Vagina (tissue), 2 donors: ENCODE measurements at regions not wholly inside any gene's neighbourhood (a gene's known extent, or its start where the extent isn't known, plus 50 kb on each side); places are given as distances from the start of the nearest gene placed in this dataset.

Experiments used
- DNase-seq, 2 donors: peaks; one replicate each; pipeline ENCODE4 v3.0.0-alpha.2; 2017; ENCODE audit errors: extremely low spot score in 2 of 2
- H3K27ac ChIP-seq: fragments of 200-600 bp; sonication (generic); one replicate; pipeline ENCODE4 v1.5.1; 2019
- H3K27me3 ChIP-seq: fragments of 200-600 bp; sonication (generic); one replicate; pipeline ENCODE4 v1.5.1; 2019
- H3K36me3 ChIP-seq, 2 donors: fragments of 200-600 bp; sonication (generic); one replicate each; pipeline ENCODE4 v1.5.1; 2017 to 2019
- H3K4me1 ChIP-seq: fragments of 200-600 bp; sonication (generic); one replicate; pipeline ENCODE4 v1.5.1; 2019
- H3K4me3 ChIP-seq, 2 donors: fragments of 200-600 bp; sonication (generic); 1 replicate in 1 of 2; 2 replicates in 1 of 2; pipeline ENCODE4 v1.5.1; 2016 to 2019
- H3K9me3 ChIP-seq: fragments of 200-600 bp; sonication (generic); one replicate; pipeline ENCODE4 v1.5.1; 2019
- POLR2A ChIP-seq, 2 donors: fragments of 450-650 bp; IDR thresholded peaks; one replicate each; pipeline ENCODE4 v1.6.1; 2017; ENCODE audit warnings: antibody characterized with exemption in 2 of 2, mild to moderate bottlenecking in 2 of 2, moderate library complexity in 2 of 2
- POLR2AphosphoS5 ChIP-seq, 2 donors: sonication (generic); formaldehyde crosslinking; IDR thresholded peaks; one replicate each; pipeline ENCODE4 v1.9.0; 2017; ENCODE audit warnings: antibody characterized with exemption in 2 of 2, mild to moderate bottlenecking in 2 of 2, low read depth in 1 of 2; ENCODE audit not compliant: insufficient read depth in 1 of 2
- intact Hi-C: fragments of 100-400 bp; cut with DNase I; formaldehyde crosslinking; loops from one replicate; pipeline ENCODE4 v1.15.1; 2023
- TF ChIP-seq, protein P1 (sequence below), 3 experiments: fragments of 450-650 bp in 2 of 3; fragments of 200-600 bp in 1 of 3; sonication (generic) in 1 of 3; IDR thresholded peaks; one replicate each; pipeline ENCODE4 v1.5.1; 2017 to 2019; ENCODE audit warnings: antibody characterized with exemption in 3 of 3, mild to moderate bottlenecking in 2 of 3, moderate library complexity in 2 of 3

DNA sequence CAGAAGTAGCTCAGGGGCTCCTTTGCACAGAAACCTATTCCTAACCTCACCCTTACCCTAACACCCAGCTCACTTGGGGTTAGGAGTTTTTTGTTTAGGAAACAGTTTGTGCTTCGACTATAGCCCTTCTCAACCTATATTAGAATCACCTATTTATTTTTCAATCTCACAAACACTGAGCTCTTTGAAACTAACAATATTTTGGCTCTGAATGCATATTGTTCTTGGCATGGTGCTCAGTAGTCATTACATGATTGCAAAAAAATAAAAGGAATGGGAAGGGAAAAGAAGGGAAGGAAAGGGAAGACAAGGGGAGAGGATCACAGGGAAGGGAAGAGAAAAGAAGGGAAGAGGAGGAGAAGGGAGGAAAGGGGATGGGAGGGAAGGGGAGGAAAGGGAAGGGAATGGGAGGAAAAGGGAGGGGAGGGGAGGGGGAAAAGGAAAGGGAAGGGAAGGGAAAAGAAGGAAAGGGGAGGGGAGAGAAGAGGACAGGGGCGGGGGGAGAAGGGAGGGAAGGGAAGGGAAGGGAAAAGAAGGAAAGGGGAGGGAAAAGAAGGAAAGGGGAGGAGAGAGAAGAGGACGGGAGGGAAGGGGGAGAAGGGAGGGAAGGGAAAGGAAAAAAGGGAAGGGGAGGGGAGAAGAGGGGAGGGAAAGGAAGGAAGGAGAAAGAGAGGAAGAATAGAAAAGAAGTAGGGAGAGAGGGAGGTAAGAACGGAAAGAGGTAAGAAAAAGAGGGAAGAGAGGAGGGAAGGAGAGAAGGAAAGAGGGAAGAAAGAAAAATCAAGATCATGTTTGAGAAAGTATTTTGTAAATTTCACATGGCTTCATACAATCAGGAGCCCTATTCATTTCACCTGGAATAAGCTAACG lies 484.1 kb upstream of the NFIA start:
- H3K36me3 ChIP-seq, result no peaks in the 10 kb centered on the region
- DNase-seq, result no peak
- H3K27me3 ChIP-seq, result no peaks in the 10 kb centered on the region
- H3K9me3 ChIP-seq, result no peaks in the 10 kb centered on the region
- H3K4me3 ChIP-seq, result no peak overlapping the region
- intact Hi-C loops, result no loop called here
- H3K27ac ChIP-seq, result no peak overlapping the region
- TF ChIP-seq POLR2A (IDR thresholded peaks at IDR 0.05) (no peak), POLR2AphosphoS5 (IDR thresholded peaks at IDR 0.05; ENCODE audit: insufficient read depth in 1 of 2, low read depth in 1 of 2) (no peak)
- TF ChIP-seq, protein P1, sequence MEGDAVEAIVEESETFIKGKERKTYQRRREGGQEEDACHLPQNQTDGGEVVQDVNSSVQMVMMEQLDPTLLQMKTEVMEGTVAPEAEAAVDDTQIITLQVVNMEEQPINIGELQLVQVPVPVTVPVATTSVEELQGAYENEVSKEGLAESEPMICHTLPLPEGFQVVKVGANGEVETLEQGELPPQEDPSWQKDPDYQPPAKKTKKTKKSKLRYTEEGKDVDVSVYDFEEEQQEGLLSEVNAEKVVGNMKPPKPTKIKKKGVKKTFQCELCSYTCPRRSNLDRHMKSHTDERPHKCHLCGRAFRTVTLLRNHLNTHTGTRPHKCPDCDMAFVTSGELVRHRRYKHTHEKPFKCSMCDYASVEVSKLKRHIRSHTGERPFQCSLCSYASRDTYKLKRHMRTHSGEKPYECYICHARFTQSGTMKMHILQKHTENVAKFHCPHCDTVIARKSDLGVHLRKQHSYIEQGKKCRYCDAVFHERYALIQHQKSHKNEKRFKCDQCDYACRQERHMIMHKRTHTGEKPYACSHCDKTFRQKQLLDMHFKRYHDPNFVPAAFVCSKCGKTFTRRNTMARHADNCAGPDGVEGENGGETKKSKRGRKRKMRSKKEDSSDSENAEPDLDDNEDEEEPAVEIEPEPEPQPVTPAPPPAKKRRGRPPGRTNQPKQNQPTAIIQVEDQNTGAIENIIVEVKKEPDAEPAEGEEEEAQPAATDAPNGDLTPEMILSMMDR (IDR thresholded peaks at IDR 0.05), result no peak
- no peaks in the 10 kb centered on the region for H3K4me1 ChIP-seq

DNA sequence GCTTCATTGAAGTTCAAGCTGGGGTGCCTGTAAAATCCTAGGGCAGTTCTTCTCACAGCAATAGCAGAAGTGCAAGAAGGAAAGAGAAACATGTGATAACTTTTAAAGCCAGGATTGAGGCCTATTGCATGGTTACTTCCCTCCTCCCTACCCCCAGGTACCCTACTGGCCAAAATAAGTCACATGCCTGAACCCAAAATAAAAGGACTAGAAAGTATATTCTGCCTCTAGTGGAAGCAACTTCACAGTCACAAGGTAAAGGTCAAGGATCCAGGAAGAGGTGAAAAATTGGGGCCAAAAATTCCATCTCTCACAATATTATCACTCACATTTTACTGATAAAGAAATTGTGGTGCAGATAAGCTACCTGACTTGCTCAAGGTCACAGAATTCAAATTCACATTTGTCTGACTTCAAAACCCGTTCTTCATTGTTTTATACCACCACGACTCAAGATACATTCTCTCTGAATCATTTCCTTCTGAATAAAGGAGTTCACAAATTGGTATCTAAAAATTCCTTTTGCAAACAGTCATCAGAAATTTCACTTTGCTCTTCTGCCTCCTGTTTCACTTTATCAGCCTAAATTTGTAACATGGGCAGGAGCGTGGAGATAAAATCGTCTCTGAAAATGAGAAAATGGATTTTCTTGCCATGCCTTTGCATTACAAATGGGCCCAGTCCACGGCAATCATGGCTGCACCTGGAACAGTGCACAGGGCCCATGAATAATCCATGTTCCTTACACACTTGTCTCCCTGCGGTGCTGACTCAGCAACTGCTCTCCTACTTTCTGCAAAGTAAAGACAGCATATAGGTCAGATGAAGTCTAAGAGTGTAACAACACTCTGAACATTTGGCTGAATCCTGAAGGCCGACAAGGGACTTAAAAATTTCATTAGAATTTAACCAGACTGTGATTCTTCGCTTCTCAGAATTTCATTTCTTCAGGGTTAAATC lies 485.3 kb upstream of the NFIA start:
- no peaks in the 10 kb centered on the region for H3K4me1 ChIP-seq
- no peak for DNase-seq
- TF ChIP-seq POLR2AphosphoS5 (IDR thresholded peaks at IDR 0.05; ENCODE audit: insufficient read depth in 1 of 2, low read depth in 1 of 2), result no peak
- no peak for TF ChIP-seq POLR2A (IDR thresholded peaks at IDR 0.05)
- TF ChIP-seq, protein P1 (IDR thresholded peaks at IDR 0.05), result no peak
- no peaks in the 10 kb centered on the region for H3K36me3 ChIP-seq
- no peak overlapping the region for H3K4me3 ChIP-seq
- intact Hi-C loops, result no loop called here
- H3K27ac ChIP-seq, result no peak overlapping the region
- no peaks in the 10 kb centered on the region for H3K27me3 ChIP-seq
- no peaks in the 10 kb centered on the region for H3K9me3 ChIP-seq

DNA sequence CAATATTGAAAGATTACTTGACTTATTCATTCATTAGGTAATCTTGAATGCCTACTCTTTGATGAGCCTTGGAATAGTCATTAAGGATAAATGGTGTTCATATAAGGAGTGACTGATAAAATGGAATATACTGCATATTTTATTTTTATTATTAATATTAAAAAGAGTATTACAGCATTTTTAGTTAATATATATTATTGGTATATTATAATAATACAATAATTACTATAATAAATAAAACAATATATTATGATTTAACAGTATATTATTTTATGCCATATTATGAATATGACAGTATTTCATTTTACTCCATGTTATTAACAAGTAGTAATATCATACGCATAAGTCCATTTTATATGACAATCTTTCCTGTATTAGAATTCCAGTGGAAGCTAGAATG lies 490.8 kb upstream of the NFIA start:
- TF ChIP-seq POLR2A (IDR thresholded peaks at IDR 0.05) (no peak), POLR2AphosphoS5 (IDR thresholded peaks at IDR 0.05; ENCODE audit: insufficient read depth in 1 of 2, low read depth in 1 of 2) (no peak)
- TF ChIP-seq, protein P1 (IDR thresholded peaks at IDR 0.05), result no peak
- no peak for DNase-seq
- Histone ChIP-seq H3K4me1 (no peaks in the 10 kb centered on the region), H3K27ac (no peak overlapping the region), H3K9me3 (no peaks in the 10 kb centered on the region), H3K27me3 (no peaks in the 10 kb centered on the region), H3K4me3 (no peak overlapping the region), H3K36me3 (no peaks in the 10 kb centered on the region)
- intact Hi-C loops, result no loop called here

DNA sequence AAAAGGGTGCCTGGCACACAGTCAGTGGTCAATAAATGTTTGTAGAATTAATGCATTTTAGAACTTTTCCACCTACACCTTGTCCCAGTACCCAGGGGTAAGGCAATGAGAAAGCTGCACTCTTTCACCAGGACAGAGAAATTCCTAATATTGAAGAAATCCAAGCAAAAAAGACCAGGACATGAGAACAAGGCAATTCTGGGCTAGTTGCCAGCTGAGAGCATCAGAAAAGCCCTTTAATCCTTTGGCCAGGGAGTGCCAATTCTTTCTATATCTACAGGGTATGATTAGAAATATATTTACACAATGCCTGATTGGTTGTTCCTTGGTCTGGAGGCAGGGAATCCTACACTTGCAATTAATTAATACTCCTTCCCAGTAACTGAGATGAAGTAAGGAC lies 492.4 kb upstream of the NFIA start:
- H3K9me3 ChIP-seq, result no peaks in the 10 kb centered on the region
- no peaks in the 10 kb centered on the region for H3K27me3 ChIP-seq
- no peak overlapping the region for H3K4me3 ChIP-seq
- no peaks in the 10 kb centered on the region for H3K4me1 ChIP-seq
- intact Hi-C loops, result no loop called here
- H3K36me3 ChIP-seq, result no peaks in the 10 kb centered on the region
- TF ChIP-seq POLR2AphosphoS5 (IDR thresholded peaks at IDR 0.05; ENCODE audit: insufficient read depth in 1 of 2, low read depth in 1 of 2), result no peak
- DNase-seq, result no peak
- no peak overlapping the region for H3K27ac ChIP-seq

DNA sequence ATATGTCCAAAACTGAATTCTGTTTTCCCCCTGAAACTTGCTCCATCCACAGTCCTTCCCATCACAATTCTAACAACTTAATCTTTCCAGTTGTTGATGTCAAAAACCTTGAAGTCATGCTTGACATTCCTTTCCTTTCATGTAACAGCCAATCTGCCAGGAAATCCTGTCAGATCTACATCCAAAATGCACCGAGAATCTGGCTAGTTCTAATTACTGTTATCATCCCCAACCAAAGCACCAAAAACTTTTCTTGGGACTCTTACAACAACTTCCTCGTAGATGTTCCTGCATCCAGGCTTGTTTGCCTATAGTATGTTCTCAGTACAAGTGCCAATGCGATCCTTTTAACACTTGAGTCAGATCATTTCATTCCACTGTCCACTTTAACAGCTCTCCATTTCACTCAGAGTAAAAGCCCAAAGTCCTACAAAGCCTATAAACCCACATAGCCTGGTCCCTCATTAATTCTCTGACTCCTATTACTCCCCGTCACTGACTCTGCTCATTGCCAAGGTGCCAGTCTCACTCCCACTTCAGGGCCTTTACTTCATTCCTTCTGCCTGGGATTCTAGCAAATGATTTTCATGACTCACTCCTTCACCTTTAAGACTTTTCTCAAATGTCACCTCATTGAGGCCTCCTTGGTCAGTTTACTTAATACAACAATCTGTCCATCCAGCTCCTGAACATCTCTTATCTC lies 493.2 kb upstream of the NFIA start:
- Histone ChIP-seq H3K9me3 (no peaks in the 10 kb centered on the region), H3K36me3 (no peaks in the 10 kb centered on the region), H3K4me3 (no peak overlapping the region), H3K4me1 (no peaks in the 10 kb centered on the region), H3K27ac (no peak overlapping the region), H3K27me3 (no peaks in the 10 kb centered on the region)
- no peak for DNase-seq
- TF ChIP-seq POLR2A (IDR thresholded peaks at IDR 0.05), result no peak
- TF ChIP-seq POLR2AphosphoS5 (IDR thresholded peaks at IDR 0.05; ENCODE audit: insufficient read depth in 1 of 2, low read depth in 1 of 2), result no peak
- TF ChIP-seq, protein P1 (IDR thresholded peaks at IDR 0.05), result no peak
- intact Hi-C loops, result no loop called here
